Panc1 (cell line): ENCODE measurements at regions not wholly inside any gene's neighbourhood (a gene's known extent, or its start where the extent isn't known, plus 50 kb on each side); places are given as distances from the start of the nearest gene placed in this dataset.

Experiments
- ATAC-seq: fragments of 200-7000 bp; cut with Tn5 transposase; 2 replicates; pipeline ENCODE4 v1.9.1; 2020; ENCODE audit warnings: mild to moderate bottlenecking, moderate library complexity
- BruUV-seq: library from RNA; stranded (reverse); fragments of 400-500 nt; replicated peaks from 2 replicates; lab custom pipeline; 2021; lab: Mats Ljungman, UMichigan
- CTCF ChIA-PET: fragments of 300-600 bp; sonication (Branson Sonifier 250); formaldehyde crosslinking; loops from one replicate; lab custom pipeline; 2022; ENCODE audit warnings: antibody characterized with exemption; lab: Charles Lee
- POLR2A ChIA-PET: fragments of 300-600 bp; sonication (Branson Sonifier 250); formaldehyde crosslinking; loops from one replicate; lab custom pipeline; 2022; ENCODE audit warnings: antibody characterized with exemption; lab: Charles Lee
- DNase-seq: peaks from one replicate; pipeline ENCODE4 v3.0.0-alpha.2; 2010; ENCODE audit warnings: low read depth, low spot score
- H3K27ac ChIP-seq: 2 replicates; pipeline ENCODE4 v1.5.1; 2011; ENCODE audit warnings: mild to moderate bottlenecking, low read length, inconsistent platforms
- H3K27me3 ChIP-seq: fragments of 200-500 bp; sonication (Bioruptor generic); 2 replicates; pipeline ENCODE4 v1.6.0; 2014; ENCODE audit warnings: low read length, inconsistent platforms; ENCODE audit not compliant: control insufficient read depth, insufficient read depth
- H3K36me3 ChIP-seq: fragments of 200-500 bp; sonication (Bioruptor generic); 2 replicates; pipeline ENCODE4 v1.5.1; 2014; ENCODE audit warnings: inconsistent platforms, mild to moderate bottlenecking, low read length, moderate library complexity; ENCODE audit not compliant: control insufficient read depth, insufficient read depth
- H3K4me1 ChIP-seq: 2 replicates; pipeline ENCODE4 v1.5.1; 2011; ENCODE audit warnings: inconsistent platforms, mild to moderate bottlenecking, low read length, moderate library complexity; ENCODE audit not compliant: control insufficient read depth, insufficient read depth
- H3K4me3 ChIP-seq, 2 experiments: 2 replicates each; pipeline ENCODE4 v1.5.1; 2011 to 2012; ENCODE audit warnings: low read depth in 2 of 2, low read length in 2 of 2, mild to moderate bottlenecking in 2 of 2, inconsistent platforms in 1 of 2, moderate library complexity in 1 of 2
- H3K9me3 ChIP-seq: fragments of 200-500 bp; sonication (Bioruptor generic); 2 replicates; pipeline ENCODE4 v1.5.1; 2014; ENCODE audit warnings: low read depth, mild to moderate bottlenecking, inconsistent platforms, low read length, moderate library complexity; ENCODE audit not compliant: control insufficient read depth, insufficient read depth
- POLR2AphosphoS5 ChIP-seq: IDR thresholded peaks from 2 replicates; pipeline ENCODE4 v1.6.1; 2012; ENCODE audit warnings: mild to moderate bottlenecking, low read depth, low read length, moderate library complexity
- SIN3A ChIP-seq: IDR thresholded peaks from 2 replicates; pipeline ENCODE4 v1.6.1; 2012; ENCODE audit warnings: low read depth, mild to moderate bottlenecking, low read length, moderate library complexity, borderline replicate concordance; ENCODE audit not compliant: insufficient read depth
- TCF7L2 ChIP-seq: IDR thresholded peaks from 2 replicates; pipeline ENCODE4 v1.6.1; 2011; ENCODE audit warnings: mild to moderate bottlenecking, low read depth, low read length, inconsistent platforms
- in situ Hi-C: cut with HindIII; loops from 2 replicates; pipeline ENCODE4 v1.10.0; 2016; ENCODE audit warnings: low sequenced_read_pairs, low pct_unique_long_range_greater_than_20kb
- intact Hi-C: fragments of 100-400 bp; cut with micrococcal nuclease; formaldehyde crosslinking; loops from one replicate; pipeline ENCODE4 v1.10.0; 2022; ENCODE audit not compliant: unreplicated experiment
- TF ChIP-seq, protein P1 (sequence below), 2 experiments: IDR thresholded peaks; 2 replicates each; pipeline ENCODE4 v1.6.1; 2011 to 2012; ENCODE audit warnings: low read depth in 2 of 2, control low read depth in 1 of 2, low read length in 1 of 2, mild to moderate bottlenecking in 1 of 2, moderate library complexity in 1 of 2; ENCODE audit not compliant: insufficient read depth in 1 of 2
- TF ChIP-seq, protein P2 (sequence below): fragments of 450-650 bp; IDR thresholded peaks from 2 replicates; pipeline ENCODE4 v1.5.1; 2017; ENCODE audit warnings: mild to moderate bottlenecking

DNA sequence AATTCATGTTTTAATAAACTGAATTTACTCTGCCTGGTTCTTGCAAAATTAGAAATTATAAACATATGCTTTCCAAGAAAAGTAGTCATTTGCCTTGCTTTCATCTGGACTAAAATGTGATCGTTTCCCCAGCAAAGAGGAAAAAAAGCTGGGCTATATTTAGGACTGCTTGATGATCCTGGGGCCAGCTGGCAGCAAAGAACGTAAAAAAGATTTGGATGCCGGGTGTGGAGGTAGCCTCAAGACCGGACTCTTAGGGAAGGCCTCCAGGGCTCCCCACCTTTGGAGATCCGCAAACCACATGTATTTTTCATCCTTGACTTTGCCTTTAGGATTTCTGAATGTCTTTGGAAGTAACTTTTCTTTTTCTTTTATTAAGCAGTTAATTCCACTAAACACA lies 156.1 kb upstream of the SEMA6A start:
- no TSS peak for BruUV-seq
- Histone ChIP-seq H3K36me3 (no peaks in the 10 kb centered on the region), H3K4me3 (no peak overlapping the region), H3K4me1 (no peaks in the 10 kb centered on the region), H3K27ac (no peak overlapping the region), H3K27me3 (no peaks in the 10 kb centered on the region), H3K9me3 (no peaks in the 10 kb centered on the region)
- intact Hi-C loops (no loop called here), in situ Hi-C loops (no loop called here)
- TF ChIP-seq SIN3A (no peak), POLR2AphosphoS5 (no peak), TCF7L2 (no peak)
- TF ChIP-seq, protein P1, sequence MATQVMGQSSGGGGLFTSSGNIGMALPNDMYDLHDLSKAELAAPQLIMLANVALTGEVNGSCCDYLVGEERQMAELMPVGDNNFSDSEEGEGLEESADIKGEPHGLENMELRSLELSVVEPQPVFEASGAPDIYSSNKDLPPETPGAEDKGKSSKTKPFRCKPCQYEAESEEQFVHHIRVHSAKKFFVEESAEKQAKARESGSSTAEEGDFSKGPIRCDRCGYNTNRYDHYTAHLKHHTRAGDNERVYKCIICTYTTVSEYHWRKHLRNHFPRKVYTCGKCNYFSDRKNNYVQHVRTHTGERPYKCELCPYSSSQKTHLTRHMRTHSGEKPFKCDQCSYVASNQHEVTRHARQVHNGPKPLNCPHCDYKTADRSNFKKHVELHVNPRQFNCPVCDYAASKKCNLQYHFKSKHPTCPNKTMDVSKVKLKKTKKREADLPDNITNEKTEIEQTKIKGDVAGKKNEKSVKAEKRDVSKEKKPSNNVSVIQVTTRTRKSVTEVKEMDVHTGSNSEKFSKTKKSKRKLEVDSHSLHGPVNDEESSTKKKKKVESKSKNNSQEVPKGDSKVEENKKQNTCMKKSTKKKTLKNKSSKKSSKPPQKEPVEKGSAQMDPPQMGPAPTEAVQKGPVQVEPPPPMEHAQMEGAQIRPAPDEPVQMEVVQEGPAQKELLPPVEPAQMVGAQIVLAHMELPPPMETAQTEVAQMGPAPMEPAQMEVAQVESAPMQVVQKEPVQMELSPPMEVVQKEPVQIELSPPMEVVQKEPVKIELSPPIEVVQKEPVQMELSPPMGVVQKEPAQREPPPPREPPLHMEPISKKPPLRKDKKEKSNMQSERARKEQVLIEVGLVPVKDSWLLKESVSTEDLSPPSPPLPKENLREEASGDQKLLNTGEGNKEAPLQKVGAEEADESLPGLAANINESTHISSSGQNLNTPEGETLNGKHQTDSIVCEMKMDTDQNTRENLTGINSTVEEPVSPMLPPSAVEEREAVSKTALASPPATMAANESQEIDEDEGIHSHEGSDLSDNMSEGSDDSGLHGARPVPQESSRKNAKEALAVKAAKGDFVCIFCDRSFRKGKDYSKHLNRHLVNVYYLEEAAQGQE (IDR thresholded peaks at IDR 0.05; ENCODE audit: insufficient read depth in 1 of 2, low read depth in 2 of 2, low read length in 1 of 2): no peak
- TF ChIP-seq, protein P2, sequence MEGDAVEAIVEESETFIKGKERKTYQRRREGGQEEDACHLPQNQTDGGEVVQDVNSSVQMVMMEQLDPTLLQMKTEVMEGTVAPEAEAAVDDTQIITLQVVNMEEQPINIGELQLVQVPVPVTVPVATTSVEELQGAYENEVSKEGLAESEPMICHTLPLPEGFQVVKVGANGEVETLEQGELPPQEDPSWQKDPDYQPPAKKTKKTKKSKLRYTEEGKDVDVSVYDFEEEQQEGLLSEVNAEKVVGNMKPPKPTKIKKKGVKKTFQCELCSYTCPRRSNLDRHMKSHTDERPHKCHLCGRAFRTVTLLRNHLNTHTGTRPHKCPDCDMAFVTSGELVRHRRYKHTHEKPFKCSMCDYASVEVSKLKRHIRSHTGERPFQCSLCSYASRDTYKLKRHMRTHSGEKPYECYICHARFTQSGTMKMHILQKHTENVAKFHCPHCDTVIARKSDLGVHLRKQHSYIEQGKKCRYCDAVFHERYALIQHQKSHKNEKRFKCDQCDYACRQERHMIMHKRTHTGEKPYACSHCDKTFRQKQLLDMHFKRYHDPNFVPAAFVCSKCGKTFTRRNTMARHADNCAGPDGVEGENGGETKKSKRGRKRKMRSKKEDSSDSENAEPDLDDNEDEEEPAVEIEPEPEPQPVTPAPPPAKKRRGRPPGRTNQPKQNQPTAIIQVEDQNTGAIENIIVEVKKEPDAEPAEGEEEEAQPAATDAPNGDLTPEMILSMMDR: no peak
- POLR2A ChIA-PET: no interaction called here
- no peak for DNase-seq
- no peak for ATAC-seq
- CTCF ChIA-PET: no interaction called here

DNA sequence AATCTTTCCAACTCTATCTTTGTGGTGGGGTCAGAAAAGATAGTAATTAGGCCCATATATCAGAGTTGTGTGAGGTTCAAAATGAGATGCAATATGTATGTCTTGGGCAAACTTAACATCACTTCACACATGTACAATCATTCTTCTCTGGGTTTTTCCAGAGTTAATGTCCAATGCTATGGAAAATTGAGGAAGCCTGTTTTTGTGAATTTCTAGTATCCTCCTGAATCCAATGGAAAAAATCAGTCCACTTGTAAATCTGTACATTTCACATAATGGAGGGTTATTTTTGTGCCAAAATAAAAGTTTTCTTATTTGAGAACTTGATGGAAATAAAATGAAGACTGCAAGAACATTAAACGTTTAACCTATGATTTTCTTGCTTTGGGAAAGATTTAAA lies 155.6 kb upstream of the SEMA6A start:
- Histone ChIP-seq H3K27me3 (no peaks in the 10 kb centered on the region), H3K36me3 (no peaks in the 10 kb centered on the region), H3K4me3 (no peak overlapping the region), H3K4me1 (no peaks in the 10 kb centered on the region), H3K9me3 (no peaks in the 10 kb centered on the region), H3K27ac (no peak overlapping the region)
- DNase-seq (no peak), ATAC-seq (no peak)
- TF ChIP-seq POLR2AphosphoS5 (no peak), SIN3A (no peak), TCF7L2 (no peak)
- TF ChIP-seq, protein P1 (IDR thresholded peaks at IDR 0.05; ENCODE audit: insufficient read depth in 1 of 2, low read depth in 2 of 2, low read length in 1 of 2): no peak
- TF ChIP-seq, protein P2: no peak
- in situ Hi-C loops (no loop called here), intact Hi-C loops (no loop called here)
- BruUV-seq: no TSS peak
- ChIA-PET CTCF (no interaction called here), POLR2A (no interaction called here)
